H1 (cell line): ENCODE measurements at regions not wholly inside any gene's neighbourhood (a gene's known extent, or its start where the extent isn't known, plus 50 kb on each side); places are given as distances from the start of the nearest gene placed in this dataset.

Source experiments
- TAF1 ChIP-seq: IDR thresholded peaks from 2 replicates; pipeline ENCODE4 v1.6.1; 2011; ENCODE audit warnings: mild to moderate bottlenecking, low read depth, low read length
- TF ChIP-seq, protein P1 (sequence below): IDR thresholded peaks from 2 replicates; pipeline ENCODE4 v1.6.1; 2012; ENCODE audit warnings: inconsistent platforms

DNA sequence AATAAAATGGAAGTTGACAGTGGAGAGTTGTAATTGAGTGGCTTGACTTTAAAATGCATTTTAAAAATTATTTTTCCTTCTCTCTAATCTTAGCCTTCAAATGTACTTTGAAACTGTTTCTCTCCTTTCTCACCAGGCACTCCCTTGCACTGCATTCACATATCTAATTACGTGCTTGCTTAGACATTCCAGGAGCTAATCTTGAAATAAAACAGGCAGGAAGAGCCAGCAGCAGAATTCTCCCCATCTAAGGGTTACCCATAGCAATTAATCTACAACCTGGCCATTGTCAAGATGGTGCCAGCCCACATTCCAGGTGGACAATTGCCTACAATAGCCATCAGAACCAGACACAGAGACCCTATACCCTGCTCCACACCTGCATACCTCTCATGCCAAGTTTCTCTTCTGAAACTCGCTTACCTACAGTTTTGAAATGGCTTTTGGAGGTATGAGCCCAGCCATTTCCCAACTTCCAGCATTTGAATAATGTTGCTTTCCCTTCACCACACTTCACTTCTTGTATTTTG, 167.6 kb upstream of the GJE1 start:
- TF ChIP-seq, protein P1, sequence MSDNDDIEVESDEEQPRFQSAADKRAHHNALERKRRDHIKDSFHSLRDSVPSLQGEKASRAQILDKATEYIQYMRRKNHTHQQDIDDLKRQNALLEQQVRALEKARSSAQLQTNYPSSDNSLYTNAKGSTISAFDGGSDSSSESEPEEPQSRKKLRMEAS = no peak
- no peak for TF ChIP-seq TAF1
